Uterus (tissue), 2 donors: ENCODE measurements at regions not wholly inside any gene's neighbourhood (a gene's known extent, or its start where the extent isn't known, plus 50 kb on each side); places are given as distances from the start of the nearest gene placed in this dataset.

ENCODE experiments used
- CTCF ChIP-seq, 4 experiments: fragments of 200-600 bp in 2 of 4; fragments of 450-650 bp in 2 of 4; sonication (generic) in 2 of 4; IDR thresholded peaks; one replicate each; pipeline ENCODE4 v1.5.1; 2016 to 2019; ENCODE audit warnings: antibody characterized with exemption in 4 of 4, mild to moderate bottlenecking in 2 of 4, moderate library complexity in 1 of 4
- POLR2A ChIP-seq, 2 donors: fragments of 450-650 bp; IDR thresholded peaks; one replicate each; pipeline ENCODE4 v1.6.1; 2016; ENCODE audit warnings: antibody characterized with exemption in 2 of 2, mild to moderate bottlenecking in 1 of 2, moderate library complexity in 1 of 2

GRCh38 chr10:2230478-2230877 is 493.2 kb upstream of the ADARB2 start:
- TF ChIP-seq POLR2A (IDR thresholded peaks at IDR 0.05) (no peak), CTCF (IDR thresholded peaks at IDR 0.05) (no peak)
